Esophagus muscularis mucosa (tissue), 3 donors: ENCODE measurements at regions not wholly inside any gene's neighbourhood (a gene's known extent, or its start where the extent isn't known, plus 50 kb on each side); places are given as distances from the start of the nearest gene placed in this dataset.

Experiments used
- POLR2A ChIP-seq: fragments of 450-650 bp; IDR thresholded peaks from one replicate; pipeline ENCODE4 v1.6.1; 2017; ENCODE audit warnings: antibody characterized with exemption, moderate library complexity, mild to moderate bottlenecking, low read depth
- TF ChIP-seq, protein P1 (sequence below), 3 experiments: fragments of 200-600 bp in 2 of 3; fragments of 450-650 bp in 1 of 3; sonication (generic) in 2 of 3; IDR thresholded peaks; one replicate each; pipeline ENCODE4 v1.5.1; 2017 to 2019; ENCODE audit warnings: antibody characterized with exemption in 3 of 3, mild to moderate bottlenecking in 2 of 3, moderate library complexity in 1 of 3

- TF ChIP-seq, protein P1, sequence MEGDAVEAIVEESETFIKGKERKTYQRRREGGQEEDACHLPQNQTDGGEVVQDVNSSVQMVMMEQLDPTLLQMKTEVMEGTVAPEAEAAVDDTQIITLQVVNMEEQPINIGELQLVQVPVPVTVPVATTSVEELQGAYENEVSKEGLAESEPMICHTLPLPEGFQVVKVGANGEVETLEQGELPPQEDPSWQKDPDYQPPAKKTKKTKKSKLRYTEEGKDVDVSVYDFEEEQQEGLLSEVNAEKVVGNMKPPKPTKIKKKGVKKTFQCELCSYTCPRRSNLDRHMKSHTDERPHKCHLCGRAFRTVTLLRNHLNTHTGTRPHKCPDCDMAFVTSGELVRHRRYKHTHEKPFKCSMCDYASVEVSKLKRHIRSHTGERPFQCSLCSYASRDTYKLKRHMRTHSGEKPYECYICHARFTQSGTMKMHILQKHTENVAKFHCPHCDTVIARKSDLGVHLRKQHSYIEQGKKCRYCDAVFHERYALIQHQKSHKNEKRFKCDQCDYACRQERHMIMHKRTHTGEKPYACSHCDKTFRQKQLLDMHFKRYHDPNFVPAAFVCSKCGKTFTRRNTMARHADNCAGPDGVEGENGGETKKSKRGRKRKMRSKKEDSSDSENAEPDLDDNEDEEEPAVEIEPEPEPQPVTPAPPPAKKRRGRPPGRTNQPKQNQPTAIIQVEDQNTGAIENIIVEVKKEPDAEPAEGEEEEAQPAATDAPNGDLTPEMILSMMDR (IDR thresholded peaks at IDR 0.05): no peak
- no peak for TF ChIP-seq POLR2A
These were observed 384.4 kb upstream of the SHH start for GRCh38 chr7:156196649-156197048.
